Glutamatergic neuron (in vitro differentiated cells): ENCODE measurements at regions not wholly inside any gene's neighbourhood (a gene's known extent, or its start where the extent isn't known, plus 50 kb on each side); places are given as distances from the start of the nearest gene placed in this dataset.
A peak's percentile ranks its signal among the peaks of the same experiment; 100 is the strongest.
"Not testable (repeated sequence)": the region's sequence is repeated elsewhere in the genome, so short reads cannot be mapped to it uniquely, and the experiment has no call there.

Source experiments
- DNase-seq: peaks from one replicate; pipeline ENCODE4 v3.0.0; 2022
- H3K27ac Mint-ChIP-seq: one replicate; pipeline ENCODE4 v1.8.0; 2020; ENCODE audit warnings: mild to moderate bottlenecking, mixed read lengths, inconsistent platforms; ENCODE audit not compliant: unreplicated experiment
- H3K27me3 Mint-ChIP-seq: one replicate; pipeline ENCODE4 v1.8.0; 2020; ENCODE audit warnings: mild to moderate bottlenecking, moderate library complexity, mixed read lengths, inconsistent platforms; ENCODE audit not compliant: unreplicated experiment
- H3K36me3 Mint-ChIP-seq: one replicate; pipeline ENCODE4 v1.8.0; 2020; ENCODE audit warnings: mild to moderate bottlenecking, mixed read lengths, inconsistent platforms; ENCODE audit not compliant: unreplicated experiment
- H3K4me1 Mint-ChIP-seq: one replicate; pipeline ENCODE4 v1.8.0; 2020; ENCODE audit warnings: mild to moderate bottlenecking, low read depth, mixed read lengths, inconsistent platforms; ENCODE audit not compliant: unreplicated experiment
- H3K4me3 Mint-ChIP-seq: one replicate; pipeline ENCODE4 v1.8.0; 2020; ENCODE audit warnings: mild to moderate bottlenecking, mixed read lengths, inconsistent platforms; ENCODE audit not compliant: unreplicated experiment
- H3K9me3 Mint-ChIP-seq: one replicate; pipeline ENCODE4 v1.8.0; 2020; ENCODE audit warnings: mild to moderate bottlenecking, moderate library complexity, mixed read lengths, inconsistent platforms; ENCODE audit not compliant: unreplicated experiment
- CTCF ChIP-seq: fragments of 200-600 bp; sonication (generic); IDR thresholded peaks from one replicate; pipeline ENCODE4 v1.5.0; 2021; ENCODE audit not compliant: partially characterized antibody, unreplicated experiment

DNA sequence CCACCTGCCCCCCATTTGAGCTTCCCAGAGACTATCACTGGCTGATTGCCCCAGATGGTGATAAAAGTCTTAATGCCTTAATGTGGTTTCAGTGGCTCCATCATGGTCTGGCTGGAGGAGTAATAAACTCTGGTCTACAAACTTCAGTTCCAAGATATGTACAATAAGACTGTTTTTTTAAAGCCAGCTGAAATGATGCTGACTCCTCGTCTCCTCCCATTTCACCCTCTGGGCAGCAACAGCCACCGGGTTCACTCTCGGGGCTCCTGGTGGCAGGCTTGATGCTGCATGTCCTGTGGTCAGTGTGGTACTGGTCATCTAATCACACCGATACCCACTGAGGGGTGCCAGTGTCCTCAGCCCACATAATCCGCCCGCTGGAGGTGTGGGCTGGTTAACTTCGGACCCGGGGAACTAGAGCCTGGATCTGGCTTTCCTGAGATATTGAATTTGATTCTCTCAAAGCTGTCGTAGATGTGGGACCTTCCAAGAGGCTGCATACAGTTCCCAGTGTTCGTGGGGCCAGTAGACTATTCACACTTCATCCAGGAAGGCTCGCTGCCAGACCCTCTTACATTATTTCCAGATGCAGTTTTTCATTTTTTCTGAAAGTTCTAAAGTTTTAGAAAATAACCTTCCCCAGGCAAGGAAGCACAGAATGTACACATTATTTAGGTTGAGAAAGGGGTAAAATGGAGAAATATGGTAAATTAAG is 95.3 kb downstream of the GALR1 start:
- Mint-ChIP-seq H3K4me1 (peaks cover 14% of the 10 kb centered on the region), H3K36me3 (peaks cover 11% of the 10 kb centered on the region), H3K27me3 (peaks cover 5% of the 10 kb centered on the region), H3K27ac (no peak overlapping the region), H3K9me3 (peaks cover 7% of the 10 kb centered on the region), H3K4me3 (no peak overlapping the region)
- TF ChIP-seq CTCF = no peak
- no peak for DNase-seq

DNA sequence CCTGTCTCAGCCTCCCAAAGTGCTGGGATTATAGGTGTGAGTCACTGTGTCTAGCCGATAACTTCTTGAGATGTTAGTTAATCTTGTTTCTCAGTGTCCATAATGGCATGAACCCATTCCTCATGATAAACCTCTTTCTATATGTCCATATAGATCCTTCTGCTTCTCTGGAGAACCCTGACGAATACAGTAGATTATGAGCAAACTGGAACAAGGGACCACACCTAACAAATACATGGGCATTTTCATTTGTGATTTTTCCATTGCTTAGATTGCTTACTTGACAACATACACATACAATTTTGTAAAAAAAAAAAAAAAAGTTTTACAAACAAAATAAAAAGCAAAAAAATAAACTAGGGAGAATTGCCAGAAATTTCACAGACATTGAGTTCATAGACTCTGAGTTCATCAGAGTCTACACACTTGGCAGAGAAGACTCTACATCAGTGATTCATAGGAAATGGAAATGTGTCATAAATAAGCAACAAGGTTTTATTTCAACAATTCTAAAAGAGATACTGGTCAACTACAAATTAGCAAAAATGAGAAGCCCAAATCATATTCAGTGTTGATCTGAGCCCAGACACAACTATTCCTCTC is 96.7 kb downstream of the GALR1 start:
- TF ChIP-seq CTCF = no peak
- Mint-ChIP-seq H3K9me3 (peaks cover 5% of the 10 kb centered on the region), H3K4me1 (peaks cover 14% of the 10 kb centered on the region), H3K27ac (no peak overlapping the region), H3K4me3 (no peak overlapping the region), H3K27me3 (peaks cover 5% of the 10 kb centered on the region), H3K36me3 (peaks cover 13% of the 10 kb centered on the region)
- DNase-seq = no peak

DNA sequence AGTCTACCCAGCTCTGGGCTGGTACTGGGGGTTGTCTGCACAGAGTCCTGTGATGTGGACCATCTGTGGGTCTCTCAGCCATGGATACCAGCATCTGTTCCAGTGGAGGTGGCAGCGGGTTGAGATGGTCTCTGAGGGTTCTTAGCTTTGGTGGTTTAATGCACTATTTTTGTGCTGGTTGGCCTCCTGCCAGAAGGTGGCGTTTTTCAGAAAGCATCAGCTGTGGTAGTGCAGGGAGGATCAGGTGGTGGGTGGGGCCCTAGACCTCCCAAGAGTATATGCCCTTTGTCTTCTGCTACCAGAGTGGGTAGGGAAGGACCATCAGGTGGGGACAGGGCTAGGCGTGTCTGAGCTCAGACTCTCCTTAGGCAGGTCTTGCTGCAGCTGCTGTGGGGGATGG is 103.7 kb downstream of the GALR1 start:
- not testable (repeated sequence) for H3K27me3 Mint-ChIP-seq, H3K4me1 Mint-ChIP-seq, H3K9me3 Mint-ChIP-seq, H3K4me3 Mint-ChIP-seq
- peak overlapping the region; percentile 67 for H3K27ac Mint-ChIP-seq
- H3K36me3 Mint-ChIP-seq = peaks cover 14% of the 10 kb centered on the region
- DNase-seq = peak; percentile 57

DNA sequence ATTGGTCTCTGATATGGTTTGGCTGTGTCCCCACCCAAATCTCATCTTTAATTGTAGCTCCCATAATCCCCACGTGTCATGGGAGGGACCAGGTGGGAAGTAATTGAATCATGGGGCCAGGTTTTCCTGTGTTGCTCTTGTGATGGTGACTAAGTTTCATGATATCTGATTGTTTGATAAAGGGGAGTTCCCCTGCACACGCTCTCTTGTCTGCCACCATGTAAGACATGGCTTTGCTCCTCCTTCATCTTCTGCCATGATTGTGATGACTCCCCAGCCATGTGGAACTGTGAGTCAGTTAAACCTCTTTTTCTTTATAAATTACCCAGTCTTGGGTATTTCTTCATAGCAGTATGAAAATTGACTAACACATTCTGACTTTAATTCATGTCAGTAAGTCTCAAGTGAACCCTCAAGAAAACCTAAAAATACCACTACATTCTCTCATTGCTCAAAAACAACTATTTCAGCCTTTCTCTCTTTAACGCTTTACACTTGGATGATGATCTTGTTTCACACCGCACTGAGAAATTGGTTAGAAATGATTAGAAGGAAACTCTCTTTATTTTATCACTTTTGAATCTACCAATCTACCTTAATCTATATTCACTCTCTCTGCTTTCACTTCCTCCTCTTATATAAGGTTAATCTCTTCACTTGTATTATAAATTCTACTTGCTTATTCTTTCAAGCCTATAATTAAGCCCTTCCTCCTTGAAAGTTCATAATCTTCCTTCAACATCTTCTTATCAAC is 110.1 kb downstream of the GALR1 start:
- Mint-ChIP-seq H3K36me3 (peaks cover 26% of the 10 kb centered on the region), H3K9me3 (peaks cover 3% of the 10 kb centered on the region), H3K4me1 (no peaks in the 10 kb centered on the region), H3K4me3 (no peak overlapping the region), H3K27ac (no peak overlapping the region), H3K27me3 (no peaks in the 10 kb centered on the region)
- no peak for TF ChIP-seq CTCF
- no peak for DNase-seq

DNA sequence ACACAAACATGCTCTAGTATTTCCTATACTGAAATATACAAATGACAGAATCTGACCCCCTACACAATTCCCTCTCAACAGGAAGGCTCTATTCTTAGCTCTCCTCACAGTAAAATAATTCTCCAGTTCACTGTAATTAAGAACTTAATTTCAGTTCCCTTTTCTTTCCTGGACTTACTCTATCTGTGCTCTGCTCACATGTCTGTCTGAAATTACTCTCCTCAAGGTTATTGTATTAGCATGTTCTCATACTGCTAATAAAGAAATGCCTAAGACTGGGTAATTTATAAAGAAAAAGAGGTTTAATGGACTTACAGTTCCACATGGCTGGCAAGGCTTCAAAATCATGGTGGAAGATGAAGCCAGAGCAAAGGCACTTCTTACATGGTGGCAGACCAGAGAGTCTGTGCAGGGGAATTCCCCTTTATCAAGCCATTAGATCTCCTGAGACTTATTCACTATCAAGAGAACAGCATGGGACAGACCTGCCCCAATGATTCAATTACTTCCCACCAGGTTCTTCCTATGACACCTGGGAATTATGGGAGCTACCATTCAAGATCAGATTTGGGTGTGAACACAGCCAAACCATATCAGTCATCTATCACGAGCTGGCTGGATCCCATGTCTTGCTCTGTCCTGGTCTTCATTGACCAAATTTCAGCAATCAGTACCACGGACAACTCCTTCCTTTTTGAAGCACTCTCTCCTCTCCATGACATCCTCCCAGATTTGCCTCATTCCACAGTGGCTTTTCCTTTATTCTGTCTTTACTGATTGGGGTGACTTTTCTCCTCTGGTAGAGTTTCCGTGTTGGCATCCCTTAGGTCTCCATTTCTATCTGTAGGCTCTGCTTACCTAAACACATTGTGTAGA is 110.9 kb downstream of the GALR1 start:
- Mint-ChIP-seq H3K36me3 (peaks cover 26% of the 10 kb centered on the region), H3K9me3 (peaks cover 3% of the 10 kb centered on the region), H3K4me1 (peaks cover under 1% of the 10 kb centered on the region), H3K27me3 (no peaks in the 10 kb centered on the region), H3K27ac (no peak overlapping the region), H3K4me3 (no peak overlapping the region)
- DNase-seq = no peak
- TF ChIP-seq CTCF = no peak
